Stimulated activated CD8-positive, alpha-beta memory T cell treated with anti-CD3 and anti-CD28 coated beads, Interleukin-7, amount 100 ng/mL, for 4 hours (primary cell): ENCODE measurements at regions not wholly inside any gene's neighbourhood (a gene's known extent, or its start where the extent isn't known, plus 50 kb on each side); places are given as distances from the start of the nearest gene placed in this dataset.

Experiments
- DNase-seq, 2 donors: peaks; one replicate each; pipeline ENCODE4 v3.0.0-alpha.2; 2020; ENCODE audit warnings: low read depth in 2 of 2

DNA sequence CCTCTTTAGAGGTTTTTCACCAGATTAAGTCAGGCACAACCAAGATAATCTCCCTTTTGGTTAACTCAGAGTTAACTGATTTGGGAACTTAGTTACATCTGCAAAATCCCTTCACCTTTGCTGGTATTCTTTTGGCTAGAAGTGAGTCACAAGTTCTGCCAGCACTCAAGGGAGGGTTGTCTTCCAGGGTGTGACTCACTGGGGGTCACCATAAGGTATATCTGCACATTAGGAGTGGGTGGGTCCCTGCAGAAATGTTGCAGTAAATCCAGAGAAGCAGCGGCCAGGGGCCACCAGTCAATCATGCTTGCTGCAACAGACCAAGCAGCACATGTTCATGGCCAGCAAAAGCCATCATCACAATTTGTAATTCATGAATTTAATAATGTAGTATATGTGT is 59.8 kb upstream of the MAML3 start:
- no peak for DNase-seq

DNA sequence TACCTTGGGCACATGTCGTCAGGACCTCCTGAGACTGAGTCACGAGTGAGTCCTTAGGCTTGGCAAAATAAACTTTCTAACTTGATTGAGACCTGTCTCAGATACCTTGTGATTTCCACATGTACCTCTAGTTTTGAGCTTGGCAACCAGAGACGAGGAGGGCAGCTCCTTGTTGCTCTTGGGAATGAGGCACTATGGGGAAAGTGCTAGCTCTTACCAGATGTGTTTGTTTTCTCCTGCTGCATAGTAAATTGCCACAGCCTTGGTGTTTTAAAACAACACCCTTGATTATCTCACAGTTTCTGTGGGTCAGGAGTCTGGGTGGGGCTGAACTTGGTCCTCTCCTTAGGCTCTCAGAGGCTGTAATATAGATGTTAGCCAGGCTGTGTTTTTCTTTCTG is 59.1 kb upstream of the MAML3 start:
- DNase-seq, result no peak

DNA sequence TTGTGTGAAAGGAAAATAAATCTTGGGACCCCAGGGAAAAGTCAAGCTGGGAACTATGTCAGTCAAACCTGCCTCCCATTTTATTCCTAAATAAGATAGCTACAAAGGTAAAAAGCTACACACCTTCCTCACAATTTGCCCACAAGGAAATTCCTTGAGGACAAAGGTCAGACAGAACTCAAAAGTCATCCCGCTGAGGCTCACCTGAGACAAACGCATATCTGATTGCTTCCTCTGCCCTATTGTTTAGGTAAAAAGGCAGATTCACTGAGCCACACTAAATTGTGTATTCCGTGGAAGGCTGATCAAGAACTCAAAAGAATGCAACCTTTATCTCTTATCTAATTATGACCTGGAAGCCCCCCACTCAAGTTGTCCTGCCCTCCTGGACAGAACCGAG is 58.7 kb upstream of the MAML3 start:
- DNase-seq, result no peak

DNA sequence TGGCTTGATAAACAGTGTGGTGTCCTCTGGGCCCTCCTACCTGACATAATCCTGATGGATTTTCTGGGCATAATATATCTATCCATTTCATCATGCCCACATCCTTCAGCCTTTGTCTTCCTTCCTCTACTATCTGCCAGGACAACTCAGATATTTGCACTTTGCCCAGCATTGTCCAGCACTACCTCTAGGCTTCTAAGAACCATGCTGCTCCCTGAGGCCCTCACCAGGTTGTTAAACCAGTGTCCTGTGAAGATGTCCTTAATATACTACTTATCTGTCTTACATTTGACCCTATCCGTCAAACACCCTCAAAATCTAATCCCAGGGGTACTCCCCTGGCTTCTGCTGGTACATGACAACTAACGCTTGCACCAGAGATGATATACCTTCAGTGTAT is 58.2 kb upstream of the MAML3 start:
- DNase-seq, result no peak

DNA sequence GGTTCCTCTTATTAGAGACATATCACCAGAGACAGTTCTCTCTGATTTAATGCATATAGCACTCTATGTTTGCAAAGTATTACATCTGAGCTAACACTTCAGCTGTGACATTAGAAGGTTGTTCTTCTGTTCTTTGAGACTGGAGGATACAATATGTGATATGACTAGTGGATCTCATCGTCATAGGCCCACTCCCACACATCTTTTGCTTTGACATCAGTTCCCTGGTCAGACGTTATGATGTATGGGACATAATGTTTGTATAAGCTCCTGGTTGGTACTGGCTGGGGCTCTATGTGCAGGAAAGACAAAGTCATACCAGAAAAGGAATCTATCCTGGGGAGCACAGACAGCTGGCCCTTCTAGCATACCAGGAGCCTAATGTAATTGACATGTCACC is 57.7 kb upstream of the MAML3 start:
- DNase-seq, result no peak

DNA sequence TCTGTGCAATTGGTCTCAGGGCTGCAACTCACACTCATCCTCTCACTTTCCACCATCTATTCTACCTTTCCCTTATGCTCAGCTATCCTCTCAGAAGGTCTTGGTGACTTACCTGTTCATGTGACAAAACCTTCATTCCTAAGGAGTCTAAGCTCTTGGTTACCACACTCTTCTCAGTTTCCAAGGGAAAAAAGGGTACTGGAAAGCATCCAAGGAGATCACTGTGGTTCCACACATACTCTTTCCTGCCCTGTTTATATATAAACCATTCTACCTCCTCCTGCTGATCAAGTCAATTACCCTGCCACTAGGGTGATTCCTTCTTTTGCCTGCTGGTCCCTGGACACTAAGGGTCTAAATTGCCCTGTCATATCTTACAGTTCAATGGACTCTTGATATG is 57.2 kb upstream of the MAML3 start:
- DNase-seq, result no peak

DNA sequence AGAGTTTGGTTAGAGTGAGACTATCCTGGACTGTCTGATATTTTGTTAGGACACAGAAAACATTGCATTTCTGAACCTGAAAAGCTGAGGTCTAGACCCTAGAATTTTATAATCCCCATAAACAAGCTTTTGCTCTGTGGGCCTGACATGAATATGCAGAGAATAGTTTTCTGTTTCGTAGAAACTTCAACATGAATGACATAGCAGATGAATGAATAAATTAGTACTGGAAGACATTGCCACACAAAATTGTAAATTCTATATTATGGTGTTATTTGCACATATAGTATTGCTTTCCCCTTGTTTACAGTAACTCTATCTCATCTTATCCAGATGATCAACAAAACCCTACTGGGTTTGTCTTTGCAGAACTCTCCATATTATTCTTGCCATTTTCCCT is 54.9 kb upstream of the MAML3 start:
- DNase-seq, result no peak
